ENCODE measurements at regions not wholly inside any gene's neighbourhood (a gene's known extent, or its start where the extent isn't known, plus 50 kb on each side); places are given as distances from the start of the nearest gene placed in this dataset.

DNA sequence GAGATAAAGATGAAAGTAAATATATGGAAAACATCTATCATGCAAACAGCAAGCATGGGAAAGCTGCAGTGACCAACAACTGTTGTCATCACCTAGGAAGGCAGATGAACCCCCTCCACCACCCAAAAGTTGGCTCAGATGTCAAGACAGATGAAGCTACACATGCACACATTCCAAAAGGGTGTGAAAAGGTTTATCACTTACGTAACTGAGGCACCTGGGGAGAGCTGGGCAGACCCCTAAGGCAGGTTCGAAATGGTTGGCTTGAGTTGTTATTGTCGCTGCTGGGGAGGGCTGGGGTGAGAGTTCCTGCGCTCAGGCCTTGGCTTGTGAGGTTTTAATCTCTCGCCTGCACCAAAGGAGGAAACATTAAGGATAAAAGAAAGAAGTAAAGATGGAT is 355.1 kb upstream of the CHRM3 start:
- H4K20me1 ChIP-seq (ENCODE audit: insufficient read depth) = no peaks in the 10 kb centered on the region
- H3F3A ChIP-seq (ENCODE audit: insufficient read depth, low read length, poor library complexity, severe bottlenecking) = no peaks in the 10 kb centered on the region
- TF ChIP-seq EZH2 (IDR thresholded peaks at IDR 0.05; ENCODE audit: borderline replicate concordance, insufficient read depth, low read length, poor library complexity, severe bottlenecking) (no peak), SMC3 (conservative IDR thresholded peaks at IDR 0.05; ENCODE audit: poor library complexity) (no peak), MXI1 (conservative IDR thresholded peaks at IDR 0.05; ENCODE audit: poor library complexity, severe bottlenecking) (no peak), RAD21 (conservative IDR thresholded peaks at IDR 0.05) (no peak), POLR2AphosphoS5 (IDR thresholded peaks at IDR 0.05) (no peak)
- TF ChIP-seq, protein P1, sequence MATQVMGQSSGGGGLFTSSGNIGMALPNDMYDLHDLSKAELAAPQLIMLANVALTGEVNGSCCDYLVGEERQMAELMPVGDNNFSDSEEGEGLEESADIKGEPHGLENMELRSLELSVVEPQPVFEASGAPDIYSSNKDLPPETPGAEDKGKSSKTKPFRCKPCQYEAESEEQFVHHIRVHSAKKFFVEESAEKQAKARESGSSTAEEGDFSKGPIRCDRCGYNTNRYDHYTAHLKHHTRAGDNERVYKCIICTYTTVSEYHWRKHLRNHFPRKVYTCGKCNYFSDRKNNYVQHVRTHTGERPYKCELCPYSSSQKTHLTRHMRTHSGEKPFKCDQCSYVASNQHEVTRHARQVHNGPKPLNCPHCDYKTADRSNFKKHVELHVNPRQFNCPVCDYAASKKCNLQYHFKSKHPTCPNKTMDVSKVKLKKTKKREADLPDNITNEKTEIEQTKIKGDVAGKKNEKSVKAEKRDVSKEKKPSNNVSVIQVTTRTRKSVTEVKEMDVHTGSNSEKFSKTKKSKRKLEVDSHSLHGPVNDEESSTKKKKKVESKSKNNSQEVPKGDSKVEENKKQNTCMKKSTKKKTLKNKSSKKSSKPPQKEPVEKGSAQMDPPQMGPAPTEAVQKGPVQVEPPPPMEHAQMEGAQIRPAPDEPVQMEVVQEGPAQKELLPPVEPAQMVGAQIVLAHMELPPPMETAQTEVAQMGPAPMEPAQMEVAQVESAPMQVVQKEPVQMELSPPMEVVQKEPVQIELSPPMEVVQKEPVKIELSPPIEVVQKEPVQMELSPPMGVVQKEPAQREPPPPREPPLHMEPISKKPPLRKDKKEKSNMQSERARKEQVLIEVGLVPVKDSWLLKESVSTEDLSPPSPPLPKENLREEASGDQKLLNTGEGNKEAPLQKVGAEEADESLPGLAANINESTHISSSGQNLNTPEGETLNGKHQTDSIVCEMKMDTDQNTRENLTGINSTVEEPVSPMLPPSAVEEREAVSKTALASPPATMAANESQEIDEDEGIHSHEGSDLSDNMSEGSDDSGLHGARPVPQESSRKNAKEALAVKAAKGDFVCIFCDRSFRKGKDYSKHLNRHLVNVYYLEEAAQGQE (IDR thresholded peaks at IDR 0.05; ENCODE audit: borderline replicate concordance) = no peak
- H3K4me3 ChIP-seq (ENCODE audit: low read length) = no peak overlapping the region
- no peaks in the 10 kb centered on the region for H3K9me3 ChIP-seq (ENCODE audit: low read length)
- no peaks in the 10 kb centered on the region for H3K79me2 ChIP-seq (replicated peaks; ENCODE audit: insufficient read depth, low read length)
- H3K9ac ChIP-seq (ENCODE audit: low read length) = no peak overlapping the region
- no peak overlapping the region for H3K4me2 ChIP-seq (ENCODE audit: low read length)
- no peaks in the 10 kb centered on the region for H3K36me3 ChIP-seq (ENCODE audit: insufficient read depth, low read length)
- no peaks in the 10 kb centered on the region for H3K27me3 ChIP-seq (ENCODE audit: insufficient read depth, low read depth, low read length)
- H2AFZ ChIP-seq (ENCODE audit: low read depth, low read length) = no peak overlapping the region
- H3K27ac ChIP-seq (ENCODE audit: low read length) = no peak overlapping the region
- H3K9me2 ChIP-seq (ENCODE audit: insufficient read depth, low read length) = no peaks in the 10 kb centered on the region

DNA sequence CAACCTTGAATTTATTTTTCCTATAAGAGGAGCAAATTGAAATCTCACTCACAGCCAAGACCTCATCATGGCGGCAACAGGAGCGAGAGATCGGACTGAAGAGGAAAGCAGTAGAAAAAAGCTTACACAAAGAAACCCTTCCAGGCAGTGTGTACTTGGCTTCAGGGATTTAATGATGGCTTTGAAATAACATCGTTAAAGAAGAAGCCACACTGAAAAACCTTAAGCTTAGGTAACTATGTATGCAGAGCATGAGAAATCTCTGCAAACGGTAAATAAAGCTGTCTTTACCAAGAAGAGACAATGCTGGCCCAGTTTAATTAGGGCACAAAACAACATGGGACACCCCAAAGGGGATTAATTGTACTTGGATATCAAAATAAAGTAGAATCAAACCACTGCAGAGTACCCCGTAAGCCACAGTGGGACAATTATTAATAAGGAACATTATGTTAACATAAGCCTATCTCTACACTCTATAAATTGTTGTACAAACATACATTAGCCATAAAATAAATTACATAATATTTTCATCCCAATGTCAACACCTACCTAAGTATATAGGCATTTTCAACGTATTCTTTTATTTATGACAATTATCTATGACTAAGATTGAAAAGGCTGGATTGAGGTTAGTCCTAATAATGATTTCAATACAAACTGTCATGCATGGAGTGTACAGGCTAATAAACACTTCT is 360.2 kb upstream of the CHRM3 start:
- Histone ChIP-seq H3K9me2 (ENCODE audit: insufficient read depth, low read length) (no peaks in the 10 kb centered on the region), H3K36me3 (ENCODE audit: insufficient read depth, low read length) (no peaks in the 10 kb centered on the region), H3K79me2 (replicated peaks; ENCODE audit: insufficient read depth, low read length) (no peaks in the 10 kb centered on the region), H3K9me3 (ENCODE audit: low read length) (no peaks in the 10 kb centered on the region), H3K27ac (ENCODE audit: low read length) (no peak overlapping the region), H3F3A (ENCODE audit: insufficient read depth, low read length, poor library complexity, severe bottlenecking) (peaks cover 5% of the 10 kb centered on the region), H3K4me3 (ENCODE audit: low read length) (no peak overlapping the region), H2AFZ (ENCODE audit: low read depth, low read length) (no peak overlapping the region), H3K4me2 (ENCODE audit: low read length) (no peak overlapping the region), H3K9ac (ENCODE audit: low read length) (no peak overlapping the region), H4K20me1 (ENCODE audit: insufficient read depth) (no peaks in the 10 kb centered on the region), H3K27me3 (ENCODE audit: insufficient read depth, low read depth, low read length) (no peaks in the 10 kb centered on the region)
- no peak for TF ChIP-seq EZH2 (IDR thresholded peaks at IDR 0.05; ENCODE audit: borderline replicate concordance, insufficient read depth, low read length, poor library complexity, severe bottlenecking)
- no peak for TF ChIP-seq SMC3 (conservative IDR thresholded peaks at IDR 0.05; ENCODE audit: poor library complexity)
- TF ChIP-seq, protein P2, sequence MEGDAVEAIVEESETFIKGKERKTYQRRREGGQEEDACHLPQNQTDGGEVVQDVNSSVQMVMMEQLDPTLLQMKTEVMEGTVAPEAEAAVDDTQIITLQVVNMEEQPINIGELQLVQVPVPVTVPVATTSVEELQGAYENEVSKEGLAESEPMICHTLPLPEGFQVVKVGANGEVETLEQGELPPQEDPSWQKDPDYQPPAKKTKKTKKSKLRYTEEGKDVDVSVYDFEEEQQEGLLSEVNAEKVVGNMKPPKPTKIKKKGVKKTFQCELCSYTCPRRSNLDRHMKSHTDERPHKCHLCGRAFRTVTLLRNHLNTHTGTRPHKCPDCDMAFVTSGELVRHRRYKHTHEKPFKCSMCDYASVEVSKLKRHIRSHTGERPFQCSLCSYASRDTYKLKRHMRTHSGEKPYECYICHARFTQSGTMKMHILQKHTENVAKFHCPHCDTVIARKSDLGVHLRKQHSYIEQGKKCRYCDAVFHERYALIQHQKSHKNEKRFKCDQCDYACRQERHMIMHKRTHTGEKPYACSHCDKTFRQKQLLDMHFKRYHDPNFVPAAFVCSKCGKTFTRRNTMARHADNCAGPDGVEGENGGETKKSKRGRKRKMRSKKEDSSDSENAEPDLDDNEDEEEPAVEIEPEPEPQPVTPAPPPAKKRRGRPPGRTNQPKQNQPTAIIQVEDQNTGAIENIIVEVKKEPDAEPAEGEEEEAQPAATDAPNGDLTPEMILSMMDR (IDR thresholded peaks at IDR 0.05; ENCODE audit: poor library complexity, severe bottlenecking) = no peak
- TF ChIP-seq TAF1 (IDR thresholded peaks at IDR 0.05; ENCODE audit: low read depth) = no peak
- no peak for TF ChIP-seq EP300 (conservative IDR thresholded peaks at IDR 0.05; ENCODE audit: poor library complexity, severe bottlenecking)
- TF ChIP-seq POLR2AphosphoS5 (IDR thresholded peaks at IDR 0.05) = no peak
- TF ChIP-seq, protein P1 (IDR thresholded peaks at IDR 0.05; ENCODE audit: borderline replicate concordance) = no peak
- TF ChIP-seq RAD21 (conservative IDR thresholded peaks at IDR 0.05) = no peak
- no peak for TF ChIP-seq MXI1 (conservative IDR thresholded peaks at IDR 0.05; ENCODE audit: poor library complexity, severe bottlenecking)

All from neural cell (in vitro differentiated cells).